ENCODE measurements at regions not wholly inside any gene's neighbourhood (a gene's known extent, or its start where the extent isn't known, plus 50 kb on each side); places are given as distances from the start of the nearest gene placed in this dataset.

GRCh38 chr5:57575839-57576238 is 93.2 kb upstream of the ACTBL2 start:
- H3K4me3 ChIP-seq (ENCODE audit: low read depth in 1 of 2, low read length in 2 of 2): no peak overlapping the region

GRCh38 chr5:57572461-57572860 is 89.8 kb upstream of the ACTBL2 start:
- H3K9me3 ChIP-seq (ENCODE audit: control insufficient read depth in 1 of 2, low read length in 2 of 2): no peaks in the 10 kb centered on the region
- H3K27ac ChIP-seq (ENCODE audit: low read length): no peak overlapping the region
- H3K27me3 ChIP-seq (ENCODE audit: low read depth, low read length): no peaks in the 10 kb centered on the region
- H3K36me3 ChIP-seq (ENCODE audit: control insufficient read depth in 1 of 2, insufficient read depth in 2 of 2, low read length in 2 of 2): no peaks in the 10 kb centered on the region
- H3K4me3 ChIP-seq (ENCODE audit: low read depth in 1 of 2, low read length in 2 of 2): no peak overlapping the region
- H3K4me1 ChIP-seq (ENCODE audit: control insufficient read depth in 1 of 2, insufficient read depth in 2 of 2, low read length in 2 of 2): no peaks in the 10 kb centered on the region

More at GRCh38 chr5:57575839-57576238, 93.2 kb upstream of the ACTBL2 start:
- no peaks in the 10 kb centered on the region for H3K36me3 ChIP-seq (ENCODE audit: control insufficient read depth in 1 of 2, insufficient read depth in 2 of 2, low read length in 2 of 2)
- no peak overlapping the region for H3K27ac ChIP-seq (ENCODE audit: low read length)
- no peaks in the 10 kb centered on the region for H3K9me3 ChIP-seq (ENCODE audit: control insufficient read depth in 1 of 2, low read length in 2 of 2)
- no peaks in the 10 kb centered on the region for H3K27me3 ChIP-seq (ENCODE audit: low read depth, low read length)
- H3K4me1 ChIP-seq (ENCODE audit: control insufficient read depth in 1 of 2, insufficient read depth in 2 of 2, low read length in 2 of 2): no peaks in the 10 kb centered on the region

- no peak overlapping the region for H3K4me3 ChIP-seq (ENCODE audit: low read depth in 1 of 2, low read length in 2 of 2)
- no peaks in the 10 kb centered on the region for H3K4me1 ChIP-seq (ENCODE audit: control insufficient read depth in 1 of 2, insufficient read depth in 2 of 2, low read length in 2 of 2)
- H3K36me3 ChIP-seq (ENCODE audit: control insufficient read depth in 1 of 2, insufficient read depth in 2 of 2, low read length in 2 of 2): no peaks in the 10 kb centered on the region
- no peaks in the 10 kb centered on the region for H3K9me3 ChIP-seq (ENCODE audit: control insufficient read depth in 1 of 2, low read length in 2 of 2)
- H3K27me3 ChIP-seq (ENCODE audit: low read depth, low read length): no peaks in the 10 kb centered on the region
- no peak overlapping the region for H3K27ac ChIP-seq (ENCODE audit: low read length)
Measured at GRCh38 chr5:57569601-57570000, 87.0 kb upstream of the ACTBL2 start.

- Histone ChIP-seq H3K36me3 (ENCODE audit: control insufficient read depth in 1 of 2, insufficient read depth in 2 of 2, low read length in 2 of 2) (no peaks in the 10 kb centered on the region), H3K4me3 (ENCODE audit: low read depth in 1 of 2, low read length in 2 of 2) (no peak overlapping the region), H3K9me3 (ENCODE audit: control insufficient read depth in 1 of 2, low read length in 2 of 2) (no peaks in the 10 kb centered on the region), H3K27ac (ENCODE audit: low read length) (no peak overlapping the region), H3K4me1 (ENCODE audit: control insufficient read depth in 1 of 2, insufficient read depth in 2 of 2, low read length in 2 of 2) (no peaks in the 10 kb centered on the region), H3K27me3 (ENCODE audit: low read depth, low read length) (no peaks in the 10 kb centered on the region)
Measured at GRCh38 chr5:57568136-57568535, 85.5 kb upstream of the ACTBL2 start.

GRCh38 chr5:57566914-57567313 is 84.3 kb upstream of the ACTBL2 start:
- Histone ChIP-seq H3K4me1 (ENCODE audit: control insufficient read depth in 1 of 2, insufficient read depth in 2 of 2, low read length in 2 of 2) (no peaks in the 10 kb centered on the region), H3K36me3 (ENCODE audit: control insufficient read depth in 1 of 2, insufficient read depth in 2 of 2, low read length in 2 of 2) (no peaks in the 10 kb centered on the region), H3K27ac (ENCODE audit: low read length) (no peak overlapping the region), H3K4me3 (ENCODE audit: low read depth in 1 of 2, low read length in 2 of 2) (no peak overlapping the region), H3K9me3 (ENCODE audit: control insufficient read depth in 1 of 2, low read length in 2 of 2) (no peaks in the 10 kb centered on the region), H3K27me3 (ENCODE audit: low read depth, low read length) (no peaks in the 10 kb centered on the region)

- no peaks in the 10 kb centered on the region for H3K9me3 ChIP-seq (ENCODE audit: control insufficient read depth in 1 of 2, low read length in 2 of 2)
- no peak overlapping the region for H3K27ac ChIP-seq (ENCODE audit: low read length)
- H3K4me3 ChIP-seq (ENCODE audit: low read depth in 1 of 2, low read length in 2 of 2): no peak overlapping the region
- H3K36me3 ChIP-seq (ENCODE audit: control insufficient read depth in 1 of 2, insufficient read depth in 2 of 2, low read length in 2 of 2): no peaks in the 10 kb centered on the region
- no peaks in the 10 kb centered on the region for H3K27me3 ChIP-seq (ENCODE audit: low read depth, low read length)
- H3K4me1 ChIP-seq (ENCODE audit: control insufficient read depth in 1 of 2, insufficient read depth in 2 of 2, low read length in 2 of 2): no peaks in the 10 kb centered on the region
Measured at GRCh38 chr5:57561231-57561842, 78.7 kb upstream of the ACTBL2 start.

GRCh38 chr5:57559110-57559635 is 76.6 kb upstream of the ACTBL2 start:
- no peaks in the 10 kb centered on the region for H3K27me3 ChIP-seq (ENCODE audit: low read depth, low read length)
- H3K4me1 ChIP-seq (ENCODE audit: control insufficient read depth in 1 of 2, insufficient read depth in 2 of 2, low read length in 2 of 2): no peaks in the 10 kb centered on the region
- no peak overlapping the region for H3K4me3 ChIP-seq (ENCODE audit: low read depth in 1 of 2, low read length in 2 of 2)
- no peaks in the 10 kb centered on the region for H3K36me3 ChIP-seq (ENCODE audit: control insufficient read depth in 1 of 2, insufficient read depth in 2 of 2, low read length in 2 of 2)
- H3K9me3 ChIP-seq (ENCODE audit: control insufficient read depth in 1 of 2, low read length in 2 of 2): no peaks in the 10 kb centered on the region
- no peak overlapping the region for H3K27ac ChIP-seq (ENCODE audit: low read length)

- no peak overlapping the region for H3K27ac ChIP-seq (ENCODE audit: low read length)
- H3K27me3 ChIP-seq (ENCODE audit: low read depth, low read length): no peaks in the 10 kb centered on the region
- H3K36me3 ChIP-seq (ENCODE audit: control insufficient read depth in 1 of 2, insufficient read depth in 2 of 2, low read length in 2 of 2): no peaks in the 10 kb centered on the region
- H3K9me3 ChIP-seq (ENCODE audit: control insufficient read depth in 1 of 2, low read length in 2 of 2): no peaks in the 10 kb centered on the region
- no peak overlapping the region for H3K4me3 ChIP-seq (ENCODE audit: low read depth in 1 of 2, low read length in 2 of 2)
- no peaks in the 10 kb centered on the region for H3K4me1 ChIP-seq (ENCODE audit: control insufficient read depth in 1 of 2, insufficient read depth in 2 of 2, low read length in 2 of 2)
Measured at GRCh38 chr5:57552033-57552432, 69.4 kb upstream of the ACTBL2 start.

- Histone ChIP-seq H3K9me3 (ENCODE audit: control insufficient read depth in 1 of 2, low read length in 2 of 2) (no peaks in the 10 kb centered on the region), H3K4me3 (ENCODE audit: low read depth in 1 of 2, low read length in 2 of 2) (no peak overlapping the region), H3K27ac (ENCODE audit: low read length) (no peak overlapping the region), H3K36me3 (ENCODE audit: control insufficient read depth in 1 of 2, insufficient read depth in 2 of 2, low read length in 2 of 2) (no peaks in the 10 kb centered on the region), H3K27me3 (ENCODE audit: low read depth, low read length) (no peaks in the 10 kb centered on the region), H3K4me1 (ENCODE audit: control insufficient read depth in 1 of 2, insufficient read depth in 2 of 2, low read length in 2 of 2) (no peaks in the 10 kb centered on the region)
Measured at GRCh38 chr5:57551251-57551650, 68.6 kb upstream of the ACTBL2 start.

- H3K27ac ChIP-seq (ENCODE audit: low read length): no peak overlapping the region
- no peaks in the 10 kb centered on the region for H3K36me3 ChIP-seq (ENCODE audit: control insufficient read depth in 1 of 2, insufficient read depth in 2 of 2, low read length in 2 of 2)
- H3K27me3 ChIP-seq (ENCODE audit: low read depth, low read length): no peaks in the 10 kb centered on the region
- H3K9me3 ChIP-seq (ENCODE audit: control insufficient read depth in 1 of 2, low read length in 2 of 2): no peaks in the 10 kb centered on the region
- no peaks in the 10 kb centered on the region for H3K4me1 ChIP-seq (ENCODE audit: control insufficient read depth in 1 of 2, insufficient read depth in 2 of 2, low read length in 2 of 2)
- no peak overlapping the region for H3K4me3 ChIP-seq (ENCODE audit: low read depth in 1 of 2, low read length in 2 of 2)
Measured at GRCh38 chr5:57550132-57550531, 67.5 kb upstream of the ACTBL2 start.

GRCh38 chr5:57549566-57549965 is 67.0 kb upstream of the ACTBL2 start:
- H3K27ac ChIP-seq (ENCODE audit: low read length): no peak overlapping the region
- no peaks in the 10 kb centered on the region for H3K4me1 ChIP-seq (ENCODE audit: control insufficient read depth in 1 of 2, insufficient read depth in 2 of 2, low read length in 2 of 2)
- H3K27me3 ChIP-seq (ENCODE audit: low read depth, low read length): no peaks in the 10 kb centered on the region
- no peaks in the 10 kb centered on the region for H3K36me3 ChIP-seq (ENCODE audit: control insufficient read depth in 1 of 2, insufficient read depth in 2 of 2, low read length in 2 of 2)
- no peaks in the 10 kb centered on the region for H3K9me3 ChIP-seq (ENCODE audit: control insufficient read depth in 1 of 2, low read length in 2 of 2)
- H3K4me3 ChIP-seq (ENCODE audit: low read depth in 1 of 2, low read length in 2 of 2): no peak overlapping the region

GRCh38 chr5:57540823-57541222 is 58.2 kb upstream of the ACTBL2 start:
- Histone ChIP-seq H3K4me1 (ENCODE audit: control insufficient read depth in 1 of 2, insufficient read depth in 2 of 2, low read length in 2 of 2) (no peaks in the 10 kb centered on the region), H3K27ac (ENCODE audit: low read length) (no peak overlapping the region), H3K9me3 (ENCODE audit: control insufficient read depth in 1 of 2, low read length in 2 of 2) (no peaks in the 10 kb centered on the region), H3K4me3 (ENCODE audit: low read depth in 1 of 2, low read length in 2 of 2) (no peak overlapping the region), H3K27me3 (ENCODE audit: low read depth, low read length) (no peaks in the 10 kb centered on the region), H3K36me3 (ENCODE audit: control insufficient read depth in 1 of 2, insufficient read depth in 2 of 2, low read length in 2 of 2) (no peaks in the 10 kb centered on the region)
